OCI-LY3 (cell line): ENCODE measurements at regions not wholly inside any gene's neighbourhood (a gene's known extent, or its start where the extent isn't known, plus 50 kb on each side); places are given as distances from the start of the nearest gene placed in this dataset.

Source experiments
- EZH2phosphoT487 ChIP-seq: fragments of 200-600 bp; shearing (Covaris generic); IDR thresholded peaks from 2 replicates; pipeline ENCODE4 v1.6.1; 2018; ENCODE audit warnings: antibody characterized with exemption, mixed run types, low read depth
- TF ChIP-seq, protein P1 (sequence below): fragments of 200-600, 300-600 bp; sonication (generic); IDR thresholded peaks from 2 replicates; pipeline ENCODE4 v1.5.1; 2014; ENCODE audit warnings: antibody characterized with exemption, low read length, low read depth

DNA sequence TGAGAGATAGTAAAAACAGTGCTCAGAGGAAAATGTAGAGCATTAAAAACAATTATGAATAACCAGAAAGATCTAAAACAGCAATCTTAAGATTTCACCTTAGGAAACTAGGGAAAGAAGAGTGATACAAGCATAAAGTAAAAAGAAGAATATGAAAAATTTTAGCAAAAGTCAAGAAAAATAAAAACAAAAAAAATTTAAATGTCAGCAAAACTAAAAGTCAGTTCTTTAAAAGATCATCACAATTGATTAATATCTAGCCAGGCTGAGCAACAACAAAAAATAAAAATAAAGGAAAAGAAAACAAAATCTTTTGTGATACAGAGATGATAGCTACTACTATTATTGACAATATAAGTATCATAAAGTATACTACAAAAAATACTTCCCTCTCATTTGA is 1088.1 kb upstream of the EDIL3 start:
- TF ChIP-seq, protein P1, sequence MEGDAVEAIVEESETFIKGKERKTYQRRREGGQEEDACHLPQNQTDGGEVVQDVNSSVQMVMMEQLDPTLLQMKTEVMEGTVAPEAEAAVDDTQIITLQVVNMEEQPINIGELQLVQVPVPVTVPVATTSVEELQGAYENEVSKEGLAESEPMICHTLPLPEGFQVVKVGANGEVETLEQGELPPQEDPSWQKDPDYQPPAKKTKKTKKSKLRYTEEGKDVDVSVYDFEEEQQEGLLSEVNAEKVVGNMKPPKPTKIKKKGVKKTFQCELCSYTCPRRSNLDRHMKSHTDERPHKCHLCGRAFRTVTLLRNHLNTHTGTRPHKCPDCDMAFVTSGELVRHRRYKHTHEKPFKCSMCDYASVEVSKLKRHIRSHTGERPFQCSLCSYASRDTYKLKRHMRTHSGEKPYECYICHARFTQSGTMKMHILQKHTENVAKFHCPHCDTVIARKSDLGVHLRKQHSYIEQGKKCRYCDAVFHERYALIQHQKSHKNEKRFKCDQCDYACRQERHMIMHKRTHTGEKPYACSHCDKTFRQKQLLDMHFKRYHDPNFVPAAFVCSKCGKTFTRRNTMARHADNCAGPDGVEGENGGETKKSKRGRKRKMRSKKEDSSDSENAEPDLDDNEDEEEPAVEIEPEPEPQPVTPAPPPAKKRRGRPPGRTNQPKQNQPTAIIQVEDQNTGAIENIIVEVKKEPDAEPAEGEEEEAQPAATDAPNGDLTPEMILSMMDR: no peak
- no peak for TF ChIP-seq EZH2phosphoT487
